ENCODE measurements at regions not wholly inside any gene's neighbourhood (a gene's known extent, or its start where the extent isn't known, plus 50 kb on each side); places are given as distances from the start of the nearest gene placed in this dataset.
A peak's percentile ranks its signal among the peaks of the same experiment; 100 is the strongest.

DNA sequence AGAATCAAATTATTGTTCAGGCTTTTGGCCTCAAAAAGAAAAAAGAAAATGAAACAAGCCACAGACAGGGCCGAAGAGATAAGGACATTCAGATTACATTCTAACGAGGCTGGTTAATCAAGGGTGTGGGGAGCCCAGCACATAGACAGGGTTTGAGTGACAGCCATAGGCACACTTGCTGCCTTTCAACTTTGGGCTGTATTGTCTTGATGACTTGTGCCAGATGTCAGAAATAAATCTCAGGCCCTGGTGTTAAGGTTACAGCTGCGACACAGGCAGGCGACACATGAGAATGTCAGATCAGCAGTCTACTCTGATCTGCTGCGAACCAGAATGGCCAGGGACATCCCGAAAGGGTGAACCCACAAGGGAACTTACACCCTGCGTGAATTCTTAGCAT is 231.2 kb upstream of the ARRDC4 start:
- H3K36me3 ChIP-seq, result no peaks in the 10 kb centered on the region
- no peaks in the 10 kb centered on the region for H3K27me3 ChIP-seq
- TF ChIP-seq, protein P1, sequence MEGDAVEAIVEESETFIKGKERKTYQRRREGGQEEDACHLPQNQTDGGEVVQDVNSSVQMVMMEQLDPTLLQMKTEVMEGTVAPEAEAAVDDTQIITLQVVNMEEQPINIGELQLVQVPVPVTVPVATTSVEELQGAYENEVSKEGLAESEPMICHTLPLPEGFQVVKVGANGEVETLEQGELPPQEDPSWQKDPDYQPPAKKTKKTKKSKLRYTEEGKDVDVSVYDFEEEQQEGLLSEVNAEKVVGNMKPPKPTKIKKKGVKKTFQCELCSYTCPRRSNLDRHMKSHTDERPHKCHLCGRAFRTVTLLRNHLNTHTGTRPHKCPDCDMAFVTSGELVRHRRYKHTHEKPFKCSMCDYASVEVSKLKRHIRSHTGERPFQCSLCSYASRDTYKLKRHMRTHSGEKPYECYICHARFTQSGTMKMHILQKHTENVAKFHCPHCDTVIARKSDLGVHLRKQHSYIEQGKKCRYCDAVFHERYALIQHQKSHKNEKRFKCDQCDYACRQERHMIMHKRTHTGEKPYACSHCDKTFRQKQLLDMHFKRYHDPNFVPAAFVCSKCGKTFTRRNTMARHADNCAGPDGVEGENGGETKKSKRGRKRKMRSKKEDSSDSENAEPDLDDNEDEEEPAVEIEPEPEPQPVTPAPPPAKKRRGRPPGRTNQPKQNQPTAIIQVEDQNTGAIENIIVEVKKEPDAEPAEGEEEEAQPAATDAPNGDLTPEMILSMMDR (IDR thresholded peaks at IDR 0.05), result no peak
- TF ChIP-seq EP300 (IDR thresholded peaks at IDR 0.05) (no peak), POLR2A (IDR thresholded peaks at IDR 0.05) (no peak)
- peaks cover 0 to 6% (median 2%) of the 10 kb centered on the region in 4 donors for H3K4me1 ChIP-seq
- DNase-seq (ENCODE audit: low spot score in 2 of 2), result no peak
- H3K4me3 ChIP-seq, result peak overlapping the region; percentile 8 to 41 (median 16)
- H3K27ac ChIP-seq, result peak overlapping the region; percentile 59 to 88 (median 80)
- no peaks in the 10 kb centered on the region for H3K9me3 ChIP-seq
- 29 to 34% methylated on average over 7 of the region's 7 CpGs for WGBS, 2 donors

DNA sequence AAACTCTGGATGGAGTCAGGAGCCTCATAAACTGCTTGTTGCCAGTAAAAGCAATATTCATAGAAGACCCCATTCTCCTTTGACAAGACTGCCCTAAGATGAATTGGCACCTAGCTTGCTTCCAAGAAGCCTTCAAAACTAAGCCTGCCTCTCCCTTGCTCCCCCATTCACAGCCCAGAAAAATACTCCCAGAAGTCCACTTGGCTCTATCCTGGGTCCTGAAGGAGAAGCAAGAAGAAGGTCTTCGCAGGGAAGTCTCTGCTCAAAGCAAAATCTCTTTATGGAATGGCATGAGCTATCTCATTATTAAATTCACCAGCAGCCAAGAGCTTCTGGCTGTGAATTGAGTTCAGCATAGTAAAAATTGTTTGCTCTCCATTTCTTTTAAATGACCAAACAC is 230.2 kb upstream of the ARRDC4 start:
- no peaks in the 10 kb centered on the region for H3K9me3 ChIP-seq
- H3K27ac ChIP-seq, result no peak overlapping the region
- H3K36me3 ChIP-seq, result no peaks in the 10 kb centered on the region
- TF ChIP-seq, protein P1 (IDR thresholded peaks at IDR 0.05), result no peak
- no peak for TF ChIP-seq POLR2A (IDR thresholded peaks at IDR 0.05)
- TF ChIP-seq EP300 (IDR thresholded peaks at IDR 0.05), result no peak
- no peak for DNase-seq (ENCODE audit: low spot score in 2 of 2)
- WGBS, 2 donors, result 81 to 88% methylated on average over 1 of the region's 1 CpG
- H3K4me1 ChIP-seq, result peaks cover 0 to 6% (median 2%) of the 10 kb centered on the region in 4 donors
- H3K27me3 ChIP-seq, result no peaks in the 10 kb centered on the region
- no peak overlapping the region for H3K4me3 ChIP-seq

DNA sequence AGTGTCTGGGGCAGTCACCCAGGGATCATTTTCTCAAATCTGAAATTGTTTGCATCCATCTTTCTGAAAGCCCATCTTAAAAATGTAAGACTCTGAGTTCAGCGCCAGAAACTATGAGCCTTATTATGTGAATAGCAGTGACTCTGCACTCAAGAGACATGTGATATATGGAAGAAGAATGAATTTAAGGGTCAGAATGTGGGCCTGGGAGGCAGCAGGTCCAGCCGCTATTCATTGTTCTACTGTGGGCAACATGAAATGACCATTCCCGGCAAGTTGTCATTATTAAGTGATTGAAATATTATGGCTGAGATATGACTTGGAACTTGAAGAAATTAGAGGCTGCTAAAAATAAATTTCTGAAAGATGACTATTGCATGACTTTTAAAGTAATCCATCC is 228.6 kb upstream of the ARRDC4 start:
- H3K36me3 ChIP-seq, result no peaks in the 10 kb centered on the region
- peaks cover 0 to 6% (median 1%) of the 10 kb centered on the region in 4 donors for H3K4me1 ChIP-seq
- no peaks in the 10 kb centered on the region for H3K9me3 ChIP-seq
- no peak overlapping the region for H3K4me3 ChIP-seq
- TF ChIP-seq EP300 (IDR thresholded peaks at IDR 0.05) (no peak), POLR2A (IDR thresholded peaks at IDR 0.05) (no peak)
- TF ChIP-seq, protein P1 (IDR thresholded peaks at IDR 0.05), result no peak
- H3K27ac ChIP-seq, result peak overlapping the region in 2 of 4 donors; percentile 9 to 23
- 49 to 61% methylated on average over 3 of the region's 3 CpGs for WGBS, 2 donors
- H3K27me3 ChIP-seq, result no peaks in the 10 kb centered on the region
- no peak for DNase-seq (ENCODE audit: low spot score in 2 of 2)

DNA sequence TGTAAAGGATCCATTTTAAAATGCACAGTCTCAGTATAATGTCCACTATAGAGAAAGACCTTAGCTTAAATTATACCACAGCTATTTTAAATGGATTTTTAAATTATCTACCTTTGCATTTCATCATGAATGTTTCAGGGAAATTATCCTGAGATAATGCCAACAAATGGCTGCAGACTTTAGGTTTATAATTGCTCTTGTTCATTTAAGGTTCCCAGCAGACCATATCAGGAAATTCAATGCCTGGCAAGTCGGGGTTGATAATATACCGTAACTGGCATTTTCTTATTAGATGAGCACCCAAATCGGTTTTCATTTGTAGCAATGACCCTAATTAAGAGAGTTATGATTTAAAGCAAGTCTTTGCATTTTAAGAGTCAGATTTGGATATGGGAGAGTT is 227.1 kb upstream of the ARRDC4 start:
- no peaks in the 10 kb centered on the region for H3K27me3 ChIP-seq
- DNase-seq (ENCODE audit: low spot score in 2 of 2), result no peak
- peaks cover 0 to 1% (median 0%) of the 10 kb centered on the region in 4 donors for H3K4me1 ChIP-seq
- WGBS, 2 donors, result 87 to 98% methylated on average over 3 of the region's 3 CpGs
- no peaks in the 10 kb centered on the region for H3K36me3 ChIP-seq
- no peak overlapping the region for H3K27ac ChIP-seq
- no peak for TF ChIP-seq POLR2A (IDR thresholded peaks at IDR 0.05)
- TF ChIP-seq EP300 (IDR thresholded peaks at IDR 0.05), result no peak
- TF ChIP-seq, protein P1 (IDR thresholded peaks at IDR 0.05), result no peak
- no peaks in the 10 kb centered on the region for H3K9me3 ChIP-seq
- H3K4me3 ChIP-seq, result no peak overlapping the region

DNA sequence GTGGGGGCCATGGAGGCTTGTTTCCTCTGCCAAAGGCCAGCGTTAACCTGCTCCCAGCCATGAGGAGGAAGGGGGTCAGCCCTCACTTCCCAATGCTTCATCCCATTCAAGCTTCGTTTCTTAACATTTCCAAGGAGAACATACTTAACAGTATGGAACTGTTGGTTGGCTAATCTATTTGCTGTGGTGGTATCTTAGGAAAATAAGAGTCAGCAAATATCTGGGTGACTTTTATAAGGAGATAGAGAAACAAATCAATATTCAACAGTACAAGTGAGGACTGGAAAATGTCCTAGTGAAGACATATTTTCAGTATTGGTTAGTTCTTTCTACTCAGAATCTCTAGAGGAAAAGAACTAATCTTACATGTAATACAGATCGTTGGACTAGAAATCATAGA is 223.8 kb upstream of the ARRDC4 start:
- no peak for TF ChIP-seq POLR2A (IDR thresholded peaks at IDR 0.05)
- TF ChIP-seq, protein P1 (IDR thresholded peaks at IDR 0.05), result no peak
- no peak for TF ChIP-seq EP300 (IDR thresholded peaks at IDR 0.05)
- Histone ChIP-seq H3K27ac (no peak overlapping the region), H3K4me3 (no peak overlapping the region), H3K9me3 (no peaks in the 10 kb centered on the region), H3K4me1 (no peaks in the 10 kb centered on the region), H3K27me3 (no peaks in the 10 kb centered on the region), H3K36me3 (no peaks in the 10 kb centered on the region)
- DNase-seq (ENCODE audit: low spot score in 2 of 2), result no peak
- WGBS, 2 donors, result 69 to 77% methylated on average over 3 of the region's 3 CpGs

Measured in tibial nerve (tissue), 4 donors.